Inferior parietal cortex (tissue), 1 donor: ENCODE measurements at regions not wholly inside any gene's neighbourhood (a gene's known extent, or its start where the extent isn't known, plus 50 kb on each side); places are given as distances from the start of the nearest gene placed in this dataset.
"Not testable (repeated sequence)": the region's sequence is repeated elsewhere in the genome, so short reads cannot be mapped to it uniquely, and the experiment has no call there.

ENCODE experiments used
- DNase-seq: peaks from one replicate; pipeline ENCODE4 v3.0.0-alpha.2; 2016; ENCODE audit errors: extremely low spot score

GRCh38 chr1:14345946-14346550 is 252.4 kb upstream of the KAZN start:
- no peak for DNase-seq

GRCh38 chr1:14347186-14347585 is 251.3 kb upstream of the KAZN start:
- DNase-seq: no peak

DNA sequence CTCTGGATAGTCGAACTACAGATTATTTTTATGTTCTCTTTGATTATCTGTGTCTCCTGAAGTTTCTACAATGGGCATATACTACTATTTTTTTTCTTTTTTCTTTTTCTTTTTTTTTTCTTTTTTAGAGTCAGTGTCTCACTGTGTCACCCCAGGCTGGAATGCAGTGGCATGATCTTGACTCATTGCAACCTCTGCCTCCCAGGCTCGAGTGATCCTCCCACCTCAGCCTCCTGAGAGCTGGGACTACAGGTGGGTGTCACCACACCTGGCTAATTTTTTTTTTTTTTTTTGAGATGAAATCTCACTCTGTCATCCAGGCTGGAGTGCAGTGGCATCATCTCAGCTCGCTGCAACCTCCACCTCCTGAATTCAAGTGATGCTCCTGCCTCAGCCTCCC is 250.7 kb upstream of the KAZN start:
- DNase-seq: no peak

DNA sequence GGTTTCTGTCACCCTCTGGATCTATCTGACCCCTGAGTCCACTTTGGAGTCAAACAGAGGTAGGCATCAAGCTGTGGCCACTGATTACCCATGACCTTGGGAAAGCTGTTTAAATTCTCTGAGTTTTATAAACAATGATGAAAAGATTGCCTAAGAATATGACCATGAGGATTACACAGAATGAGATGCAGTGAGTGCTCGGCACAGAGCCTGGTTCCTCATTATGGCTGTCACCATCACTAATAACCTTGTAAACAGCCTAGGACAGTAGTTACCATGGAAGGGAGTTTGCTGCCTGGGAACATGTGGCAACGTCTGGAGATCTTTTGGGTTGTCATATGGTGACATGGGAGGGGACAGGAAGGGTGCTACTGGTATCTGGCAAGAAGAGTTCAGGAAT is 248.3 kb upstream of the KAZN start:
- no peak for DNase-seq

GRCh38 chr1:14352897-14353296 is 245.6 kb upstream of the KAZN start:
- DNase-seq: no peak

GRCh38 chr1:14361005-14361404 is 237.5 kb upstream of the KAZN start:
- not testable (repeated sequence) for DNase-seq

DNA sequence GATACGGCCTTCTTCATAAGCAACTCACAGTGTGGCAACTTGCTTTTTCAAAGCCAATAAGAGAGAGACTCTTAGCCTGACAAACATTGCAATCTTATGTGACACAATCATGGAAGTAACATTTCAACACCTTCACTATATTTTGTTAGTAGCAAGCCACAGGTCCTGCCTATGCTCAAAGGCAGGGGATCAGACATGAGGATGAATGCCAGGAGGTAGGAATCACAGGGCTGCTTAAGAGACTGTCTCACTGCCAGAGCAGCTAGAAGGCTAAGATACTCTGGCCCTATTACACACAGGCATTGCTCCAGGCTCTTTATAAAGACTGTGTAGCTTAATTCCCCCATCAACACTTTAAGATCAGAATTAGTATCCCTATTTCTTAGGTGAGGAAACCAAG is 236.2 kb upstream of the KAZN start:
- no peak for DNase-seq

DNA sequence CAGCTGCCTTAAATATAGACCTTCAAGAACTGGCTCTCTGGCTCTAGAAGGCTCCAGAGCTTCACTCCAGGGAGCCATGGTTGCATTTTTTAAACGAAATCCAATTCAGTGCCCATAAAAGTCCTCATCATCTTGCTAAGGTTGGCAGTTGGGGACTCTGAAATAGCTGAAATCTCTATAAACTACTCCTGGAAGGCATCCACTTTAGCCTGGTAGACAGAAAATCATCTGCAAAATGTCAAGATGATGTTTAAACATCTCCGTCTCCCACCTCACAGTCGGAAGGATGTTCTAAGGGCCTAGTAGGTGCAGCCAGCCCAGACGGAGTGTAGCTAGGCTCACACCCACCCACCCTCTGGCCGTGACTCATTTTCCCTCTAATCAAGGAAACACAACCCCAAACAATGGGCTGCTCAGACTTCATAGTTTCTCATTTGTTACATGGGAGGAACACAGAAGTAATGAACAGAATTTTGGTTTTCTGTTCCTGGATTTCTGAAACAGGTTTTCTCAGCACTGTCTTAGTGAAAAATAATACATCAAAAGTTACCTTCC is 235.4 kb upstream of the KAZN start:
- DNase-seq: peak; percentile 10

GRCh38 chr1:14363707-14364413 is 234.6 kb upstream of the KAZN start:
- no peak for DNase-seq

DNA sequence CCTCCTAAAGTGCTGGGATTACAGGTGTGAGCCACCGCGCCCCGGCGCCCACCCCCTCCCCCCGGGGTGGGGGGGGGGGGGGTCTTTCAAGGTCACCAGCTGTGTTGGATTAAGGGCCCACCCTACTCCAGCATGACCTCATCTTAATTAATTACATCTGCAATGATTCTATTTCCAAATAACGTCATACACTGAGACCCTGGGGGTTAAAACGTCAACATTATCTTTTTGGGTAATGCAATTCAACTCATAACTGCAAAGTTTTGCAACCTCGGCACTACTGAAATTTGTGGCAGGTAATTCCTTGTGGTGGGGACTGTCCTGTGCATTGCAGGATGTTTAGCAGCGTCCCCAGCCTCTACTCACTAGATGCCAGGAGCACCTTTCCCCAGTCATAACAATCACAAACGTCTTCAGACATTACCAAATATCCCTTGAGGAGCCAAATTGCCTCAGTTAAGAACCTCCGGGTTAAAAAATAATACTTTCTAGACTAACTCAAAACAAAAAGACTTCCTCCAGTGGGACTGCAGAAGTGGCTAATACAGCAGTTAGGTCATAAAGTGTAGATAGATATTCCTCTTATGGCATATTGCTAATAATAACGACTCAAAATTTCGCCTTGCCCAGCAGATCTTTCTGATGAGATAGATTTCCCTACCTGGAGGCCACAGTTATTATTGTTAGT is 233.0 kb upstream of the KAZN start:
- DNase-seq: no peak

DNA sequence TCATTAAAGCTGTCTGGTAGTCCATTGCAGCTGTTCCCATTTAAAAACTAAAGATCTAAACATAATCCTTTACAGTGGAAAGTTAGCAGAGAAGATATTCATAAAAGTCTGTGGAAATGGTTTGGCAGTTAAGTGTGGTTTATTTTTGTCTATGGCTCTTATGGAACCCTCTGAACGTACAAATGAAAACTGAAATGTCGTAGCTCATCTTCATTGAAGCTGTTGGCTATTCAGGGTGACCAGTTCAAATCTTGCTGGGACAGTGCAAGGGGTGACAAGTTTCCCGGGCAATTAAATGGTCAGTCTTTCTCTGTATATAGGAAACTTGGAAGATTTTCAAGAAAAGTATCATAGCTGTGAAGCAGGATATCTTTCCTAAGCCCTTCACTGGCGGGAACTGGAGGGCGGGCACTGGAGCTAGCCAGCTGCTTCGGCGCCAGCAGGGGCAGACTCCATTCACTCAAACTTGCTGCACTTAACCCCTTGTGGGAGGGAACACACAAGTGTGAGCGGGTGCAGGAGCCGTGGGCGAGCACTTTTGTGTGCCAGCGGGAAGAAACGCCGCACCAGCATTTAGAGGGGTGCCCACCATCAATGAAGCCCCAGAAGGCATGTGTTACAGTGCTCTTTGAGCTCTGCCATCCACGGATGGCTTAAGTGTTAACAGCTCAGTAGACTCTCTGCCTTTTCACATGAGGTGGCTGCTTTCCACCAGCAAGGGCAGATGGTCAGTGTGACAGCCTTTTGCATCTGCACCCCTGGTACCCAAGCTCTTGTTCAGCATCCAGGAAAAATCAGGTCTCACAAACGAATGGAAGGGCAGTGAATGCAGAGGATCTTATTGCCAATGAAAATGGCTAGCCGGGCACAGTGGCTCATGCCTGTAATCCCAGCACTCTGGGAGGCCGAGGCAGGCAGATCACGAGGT is 232.1 kb upstream of the KAZN start:
- DNase-seq: peak; percentile 21

DNA sequence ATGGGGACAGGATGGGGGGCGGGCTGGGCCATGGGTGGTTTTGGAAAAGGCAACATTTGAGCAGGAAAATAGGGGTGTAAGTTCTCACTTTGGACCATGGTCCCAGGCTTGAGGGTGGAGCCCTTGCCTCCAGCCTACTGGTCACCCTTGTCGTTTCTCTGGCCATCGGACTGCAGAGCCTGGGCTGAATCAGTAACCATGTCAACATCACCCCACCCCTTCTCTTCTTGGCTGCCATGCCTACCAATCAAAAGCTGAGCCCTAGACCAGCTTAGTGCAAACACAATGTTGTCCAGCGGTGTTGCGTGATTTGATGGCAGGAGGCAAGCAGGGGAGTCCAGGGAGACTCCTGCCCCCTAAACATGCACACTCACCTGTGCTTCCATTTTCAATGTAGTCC is 231.0 kb upstream of the KAZN start:
- no peak for DNase-seq

GRCh38 chr1:14369526-14370213 is 228.8 kb upstream of the KAZN start:
- no peak for DNase-seq

GRCh38 chr1:14371771-14372497 is 226.6 kb upstream of the KAZN start:
- no peak for DNase-seq

DNA sequence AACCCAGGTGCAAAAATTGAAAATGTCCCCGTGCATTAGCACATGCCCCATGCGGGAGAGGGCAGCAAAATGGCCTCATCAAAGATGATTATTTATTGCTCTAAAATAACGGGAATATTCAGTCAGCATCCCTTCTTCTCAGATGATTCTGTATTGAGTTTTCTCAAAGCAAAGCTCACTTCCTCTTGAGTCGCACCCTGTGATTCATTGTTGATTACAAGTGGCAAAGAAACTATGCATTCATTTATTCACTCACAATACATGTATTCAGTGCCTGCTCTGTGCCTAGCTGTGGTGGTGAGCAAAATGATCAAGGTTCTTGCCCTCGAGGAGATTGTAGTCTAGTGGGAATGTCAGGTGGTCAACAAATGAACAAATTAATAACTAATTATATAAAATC is 226.0 kb upstream of the KAZN start:
- no peak for DNase-seq

- DNase-seq: no peak
These were observed 225.3 kb upstream of the KAZN start for GRCh38 chr1:14373081-14373758.

- DNase-seq: no peak
These were observed 223.3 kb upstream of the KAZN start for GRCh38 chr1:14375226-14375625.

DNA sequence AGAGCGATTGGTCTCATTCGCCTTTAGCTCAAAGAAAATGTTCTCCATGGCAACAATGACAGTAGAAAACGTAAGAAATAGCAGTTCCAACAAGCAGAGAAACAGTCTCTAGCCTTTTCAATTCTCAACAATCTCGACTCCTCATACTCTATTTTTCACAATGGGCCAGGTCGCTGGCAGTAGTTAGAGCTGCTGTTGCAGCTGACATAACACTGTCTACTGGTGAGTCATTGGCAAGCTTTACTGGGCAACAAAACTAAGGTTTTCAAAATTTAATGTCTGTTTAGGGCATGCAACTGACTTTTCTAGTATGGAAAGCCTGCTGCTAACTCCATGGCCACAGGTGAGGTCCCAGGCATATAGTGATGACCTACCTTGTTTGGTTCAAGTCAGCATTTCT is 221.1 kb upstream of the KAZN start:
- DNase-seq: no peak

DNA sequence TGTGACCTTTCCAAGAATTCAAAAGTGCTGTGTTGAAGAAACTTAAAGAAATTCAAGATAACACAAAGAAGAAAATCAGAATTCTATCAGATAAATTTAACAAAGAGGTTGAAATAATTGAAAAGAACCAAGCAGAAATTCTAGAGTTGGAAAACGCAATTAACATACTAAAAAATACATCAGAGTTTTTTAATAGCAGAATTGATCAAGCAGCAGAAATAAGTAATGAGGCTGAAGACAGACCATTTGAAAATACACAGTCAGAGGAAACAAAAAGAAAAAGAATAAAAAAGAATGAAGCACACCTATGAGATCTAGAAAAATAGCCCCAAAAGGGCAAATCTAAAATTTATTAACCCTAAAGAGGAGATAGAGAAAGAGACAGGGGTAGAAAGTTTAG is 218.1 kb upstream of the KAZN start:
- no peak for DNase-seq

DNA sequence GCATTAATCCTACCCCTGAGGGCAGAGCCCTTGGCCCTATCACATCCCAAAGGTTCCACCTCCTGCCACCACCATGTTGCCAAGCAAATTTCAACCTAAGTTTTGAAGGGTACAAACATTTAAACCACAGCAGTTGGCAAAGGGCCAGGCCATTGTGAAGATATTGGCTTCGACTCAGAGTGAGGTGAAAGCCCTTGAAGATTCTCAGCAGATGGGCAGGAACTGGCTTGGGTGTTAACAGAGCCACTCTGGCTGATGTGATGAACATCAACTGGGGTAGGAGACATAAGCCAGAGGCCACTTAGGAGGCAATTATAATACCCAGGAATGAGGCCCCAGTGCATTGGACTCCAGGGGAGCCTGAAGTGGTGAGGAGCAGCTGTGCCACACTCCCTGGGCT is 207.7 kb upstream of the KAZN start:
- DNase-seq: no peak
